ENCODE measurements at regions not wholly inside any gene's neighbourhood (a gene's known extent, or its start where the extent isn't known, plus 50 kb on each side); places are given as distances from the start of the nearest gene placed in this dataset.

- TF ChIP-seq YY1 (IDR thresholded peaks at IDR 0.05; ENCODE audit: insufficient read depth, insufficient read length) (no peak), ZNF274 (IDR thresholded peaks at IDR 0.05; ENCODE audit: low read depth, low read length) (no peak), SUZ12 (IDR thresholded peaks at IDR 0.05; ENCODE audit: extremely low read depth, insufficient read depth, insufficient read length) (no peak)
These were observed 418.4 kb downstream of the CD109 start for GRCh38 chr6:74114428-74114827.

Data from NT2/D1 (cell line).